Loucy (cell line): ENCODE measurements at regions not wholly inside any gene's neighbourhood (a gene's known extent, or its start where the extent isn't known, plus 50 kb on each side); places are given as distances from the start of the nearest gene placed in this dataset.

Experiments used
- CTCF ChIP-seq: fragments of 200-600 bp; sonication (generic); conservative IDR thresholded peaks from 2 replicates; pipeline ENCODE4 v1.5.1; 2014; ENCODE audit warnings: mild to moderate bottlenecking, antibody characterized with exemption, low read length
- EZH2phosphoT487 ChIP-seq: fragments of 200-600 bp; IDR thresholded peaks from 2 replicates; pipeline ENCODE4 v1.6.1; 2018; ENCODE audit warnings: antibody characterized with exemption, mild to moderate bottlenecking, moderate library complexity, borderline replicate concordance

- TF ChIP-seq CTCF (no peak), EZH2phosphoT487 (no peak)
These were observed 73.9 kb downstream of the KLHDC7A start for GRCh38 chr1:18554597-18554996.
